ENCODE measurements at regions not wholly inside any gene's neighbourhood (a gene's known extent, or its start where the extent isn't known, plus 50 kb on each side); places are given as distances from the start of the nearest gene placed in this dataset.

DNA sequence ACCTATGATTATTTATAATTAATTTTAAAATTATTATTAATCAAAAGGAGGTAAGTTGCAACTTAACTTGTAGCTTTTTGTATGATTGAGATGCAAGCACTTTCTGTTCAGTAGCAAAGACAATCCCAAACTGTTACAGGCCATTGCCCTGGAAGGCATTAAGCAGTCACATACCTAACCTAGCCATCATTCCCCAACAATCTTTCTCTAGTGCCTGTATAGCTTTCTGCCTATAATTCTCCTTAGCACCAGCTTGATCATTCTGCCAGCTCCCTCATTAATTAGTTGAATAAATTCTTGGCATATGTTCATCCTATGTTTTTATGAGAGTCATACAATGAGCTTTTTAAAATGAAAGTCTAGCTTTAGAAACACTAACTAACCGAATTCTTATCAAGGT is 178.9 kb upstream of the TMEM106B start:
- TF ChIP-seq, protein P1, sequence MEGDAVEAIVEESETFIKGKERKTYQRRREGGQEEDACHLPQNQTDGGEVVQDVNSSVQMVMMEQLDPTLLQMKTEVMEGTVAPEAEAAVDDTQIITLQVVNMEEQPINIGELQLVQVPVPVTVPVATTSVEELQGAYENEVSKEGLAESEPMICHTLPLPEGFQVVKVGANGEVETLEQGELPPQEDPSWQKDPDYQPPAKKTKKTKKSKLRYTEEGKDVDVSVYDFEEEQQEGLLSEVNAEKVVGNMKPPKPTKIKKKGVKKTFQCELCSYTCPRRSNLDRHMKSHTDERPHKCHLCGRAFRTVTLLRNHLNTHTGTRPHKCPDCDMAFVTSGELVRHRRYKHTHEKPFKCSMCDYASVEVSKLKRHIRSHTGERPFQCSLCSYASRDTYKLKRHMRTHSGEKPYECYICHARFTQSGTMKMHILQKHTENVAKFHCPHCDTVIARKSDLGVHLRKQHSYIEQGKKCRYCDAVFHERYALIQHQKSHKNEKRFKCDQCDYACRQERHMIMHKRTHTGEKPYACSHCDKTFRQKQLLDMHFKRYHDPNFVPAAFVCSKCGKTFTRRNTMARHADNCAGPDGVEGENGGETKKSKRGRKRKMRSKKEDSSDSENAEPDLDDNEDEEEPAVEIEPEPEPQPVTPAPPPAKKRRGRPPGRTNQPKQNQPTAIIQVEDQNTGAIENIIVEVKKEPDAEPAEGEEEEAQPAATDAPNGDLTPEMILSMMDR (conservative IDR thresholded peaks at IDR 0.05 in 1 of 2, IDR thresholded peaks at IDR 0.05 in 1 of 2; ENCODE audit: low read depth in 1 of 2, low read length in 2 of 2): no peak
- TF ChIP-seq EZH2 (IDR thresholded peaks at IDR 0.05; ENCODE audit: low read length, missing control alignments): no peak

Measured in fibroblast of lung (primary cell).